NCI-H82 (cell line): ENCODE measurements at regions not wholly inside any gene's neighbourhood (a gene's known extent, or its start where the extent isn't known, plus 50 kb on each side); places are given as distances from the start of the nearest gene placed in this dataset.

Experiments
- DNase-seq: peaks from one replicate; lab custom pipeline; 2025; lab: John Stamatoyannopoulos, UW

- DNase-seq, result no peak
These were observed 412.3 kb upstream of the ADGRL2 start for GRCh38 chr1:81388435-81388834.

GRCh38 chr1:81387446-81387845 lies 413.3 kb upstream of the ADGRL2 start:
- no peak for DNase-seq

GRCh38 chr1:81382561-81382960 lies 418.2 kb upstream of the ADGRL2 start:
- no peak for DNase-seq

- DNase-seq, result no peak
These were observed 418.9 kb upstream of the ADGRL2 start for GRCh38 chr1:81381881-81382280.

GRCh38 chr1:81380436-81380835 lies 420.3 kb upstream of the ADGRL2 start:
- DNase-seq, result no peak

GRCh38 chr1:81379430-81379829 lies 421.3 kb upstream of the ADGRL2 start:
- DNase-seq, result no peak

- peak; percentile 17 for DNase-seq
These were observed 423.3 kb upstream of the ADGRL2 start for GRCh38 chr1:81377406-81377805.

GRCh38 chr1:81375884-81376548 lies 424.7 kb upstream of the ADGRL2 start:
- no peak for DNase-seq

GRCh38 chr1:81374481-81374880 lies 426.3 kb upstream of the ADGRL2 start:
- DNase-seq, result no peak

GRCh38 chr1:81371864-81372263 lies 428.9 kb upstream of the ADGRL2 start:
- DNase-seq, result no peak

- DNase-seq, result no peak
These were observed 430.9 kb upstream of the ADGRL2 start for GRCh38 chr1:81369833-81370232.

GRCh38 chr1:81366173-81366572 lies 434.6 kb upstream of the ADGRL2 start:
- DNase-seq, result no peak

- DNase-seq, result no peak
These were observed 436.6 kb upstream of the ADGRL2 start for GRCh38 chr1:81364088-81364487.

GRCh38 chr1:81358151-81358550 lies 442.6 kb upstream of the ADGRL2 start:
- DNase-seq, result no peak

GRCh38 chr1:81351864-81352263 lies 448.9 kb upstream of the ADGRL2 start:
- no peak for DNase-seq

- no peak for DNase-seq
These were observed 451.4 kb upstream of the ADGRL2 start for GRCh38 chr1:81349194-81349965.

- DNase-seq, result no peak
These were observed 455.6 kb upstream of the ADGRL2 start for GRCh38 chr1:81345110-81345509.

- DNase-seq, result no peak
These were observed 460.5 kb upstream of the ADGRL2 start for GRCh38 chr1:81340239-81340638.

- no peak for DNase-seq
These were observed 463.5 kb upstream of the ADGRL2 start for GRCh38 chr1:81337226-81337625.

- no peak for DNase-seq
These were observed 464.9 kb upstream of the ADGRL2 start for GRCh38 chr1:81335876-81336275.

GRCh38 chr1:81330521-81330920 lies 470.2 kb upstream of the ADGRL2 start:
- DNase-seq, result peak; percentile 50

GRCh38 chr1:81330111-81330510 lies 470.6 kb upstream of the ADGRL2 start:
- no peak for DNase-seq

- peak; percentile 17 for DNase-seq
These were observed 471.7 kb upstream of the ADGRL2 start for GRCh38 chr1:81329041-81329440.

GRCh38 chr1:81327743-81328142 lies 473.0 kb upstream of the ADGRL2 start:
- no peak for DNase-seq
